A673 (cell line): ENCODE measurements at regions not wholly inside any gene's neighbourhood (a gene's known extent, or its start where the extent isn't known, plus 50 kb on each side); places are given as distances from the start of the nearest gene placed in this dataset.

ENCODE experiments used
- EZH2 ChIP-seq: fragments of 200-600 bp; sonication (generic); IDR thresholded peaks from 2 replicates; pipeline ENCODE4 v1.6.1; 2017; ENCODE audit warnings: borderline replicate concordance, low read depth, mild to moderate bottlenecking, mixed read lengths, antibody characterized with exemption, low read length; ENCODE audit not compliant: poor library complexity, severe bottlenecking
- TF ChIP-seq, protein P1 (sequence below): fragments of 300-800, 200-600 bp; sonication (generic); conservative IDR thresholded peaks from 2 replicates; pipeline ENCODE4 v1.5.1; 2017; ENCODE audit warnings: low read depth, mild to moderate bottlenecking, antibody characterized with exemption, low read length, moderate library complexity, mixed read lengths

GRCh38 chr3:17845026-17845812, 102.8 kb upstream of the TBC1D5 start:
- TF ChIP-seq, protein P1, sequence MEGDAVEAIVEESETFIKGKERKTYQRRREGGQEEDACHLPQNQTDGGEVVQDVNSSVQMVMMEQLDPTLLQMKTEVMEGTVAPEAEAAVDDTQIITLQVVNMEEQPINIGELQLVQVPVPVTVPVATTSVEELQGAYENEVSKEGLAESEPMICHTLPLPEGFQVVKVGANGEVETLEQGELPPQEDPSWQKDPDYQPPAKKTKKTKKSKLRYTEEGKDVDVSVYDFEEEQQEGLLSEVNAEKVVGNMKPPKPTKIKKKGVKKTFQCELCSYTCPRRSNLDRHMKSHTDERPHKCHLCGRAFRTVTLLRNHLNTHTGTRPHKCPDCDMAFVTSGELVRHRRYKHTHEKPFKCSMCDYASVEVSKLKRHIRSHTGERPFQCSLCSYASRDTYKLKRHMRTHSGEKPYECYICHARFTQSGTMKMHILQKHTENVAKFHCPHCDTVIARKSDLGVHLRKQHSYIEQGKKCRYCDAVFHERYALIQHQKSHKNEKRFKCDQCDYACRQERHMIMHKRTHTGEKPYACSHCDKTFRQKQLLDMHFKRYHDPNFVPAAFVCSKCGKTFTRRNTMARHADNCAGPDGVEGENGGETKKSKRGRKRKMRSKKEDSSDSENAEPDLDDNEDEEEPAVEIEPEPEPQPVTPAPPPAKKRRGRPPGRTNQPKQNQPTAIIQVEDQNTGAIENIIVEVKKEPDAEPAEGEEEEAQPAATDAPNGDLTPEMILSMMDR, result no peak
- no peak for TF ChIP-seq EZH2
